ENCODE measurements at regions not wholly inside any gene's neighbourhood (a gene's known extent, or its start where the extent isn't known, plus 50 kb on each side); places are given as distances from the start of the nearest gene placed in this dataset.

DNA sequence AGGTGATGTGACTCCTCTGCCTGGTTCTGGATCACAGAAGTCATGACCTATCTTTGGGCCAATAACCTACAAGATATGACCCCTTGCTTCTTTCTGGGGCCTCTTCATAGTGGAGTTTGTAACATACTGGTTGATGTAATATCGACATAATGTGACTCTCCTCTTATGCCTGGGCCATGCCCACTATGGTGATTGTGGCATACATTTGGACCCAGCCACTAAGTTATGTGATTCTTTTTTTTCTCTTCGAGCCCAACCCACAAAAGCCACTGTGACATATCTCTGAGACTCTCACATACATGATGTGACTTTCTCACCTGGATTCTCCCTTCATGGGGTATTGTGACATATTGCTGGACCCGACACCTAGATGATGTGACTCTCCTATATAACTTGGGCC, 319.8 kb downstream of the RPS4Y2 start:
- TF ChIP-seq, protein P1, sequence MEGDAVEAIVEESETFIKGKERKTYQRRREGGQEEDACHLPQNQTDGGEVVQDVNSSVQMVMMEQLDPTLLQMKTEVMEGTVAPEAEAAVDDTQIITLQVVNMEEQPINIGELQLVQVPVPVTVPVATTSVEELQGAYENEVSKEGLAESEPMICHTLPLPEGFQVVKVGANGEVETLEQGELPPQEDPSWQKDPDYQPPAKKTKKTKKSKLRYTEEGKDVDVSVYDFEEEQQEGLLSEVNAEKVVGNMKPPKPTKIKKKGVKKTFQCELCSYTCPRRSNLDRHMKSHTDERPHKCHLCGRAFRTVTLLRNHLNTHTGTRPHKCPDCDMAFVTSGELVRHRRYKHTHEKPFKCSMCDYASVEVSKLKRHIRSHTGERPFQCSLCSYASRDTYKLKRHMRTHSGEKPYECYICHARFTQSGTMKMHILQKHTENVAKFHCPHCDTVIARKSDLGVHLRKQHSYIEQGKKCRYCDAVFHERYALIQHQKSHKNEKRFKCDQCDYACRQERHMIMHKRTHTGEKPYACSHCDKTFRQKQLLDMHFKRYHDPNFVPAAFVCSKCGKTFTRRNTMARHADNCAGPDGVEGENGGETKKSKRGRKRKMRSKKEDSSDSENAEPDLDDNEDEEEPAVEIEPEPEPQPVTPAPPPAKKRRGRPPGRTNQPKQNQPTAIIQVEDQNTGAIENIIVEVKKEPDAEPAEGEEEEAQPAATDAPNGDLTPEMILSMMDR (IDR thresholded peaks at IDR 0.05): no peak
- TF ChIP-seq POLR2A (IDR thresholded peaks at IDR 0.05) (no peak), POLR2AphosphoS5 (IDR thresholded peaks at IDR 0.05) (no peak)

Measured in prostate gland (tissue), 2 donors.